KMS-11 (cell line): ENCODE measurements at regions not wholly inside any gene's neighbourhood (a gene's known extent, or its start where the extent isn't known, plus 50 kb on each side); places are given as distances from the start of the nearest gene placed in this dataset.

Experiments used
- H2AFZ ChIP-seq: fragments of 200-600 bp; sonication (generic); 2 replicates; pipeline ENCODE4 v1.6.1; 2016; ENCODE audit warnings: antibody characterized with exemption, mixed run types, low read depth
- H3K27ac ChIP-seq: fragments of 200-600 bp; sonication (generic); 2 replicates; pipeline ENCODE4 v1.6.1; 2016; ENCODE audit warnings: mild to moderate bottlenecking, mixed run types
- H3K27me3 ChIP-seq: fragments of 200-600 bp; sonication (generic); 2 replicates; pipeline ENCODE4 v1.6.1; 2017; ENCODE audit warnings: mild to moderate bottlenecking, low read depth, mixed run types, moderate library complexity; ENCODE audit not compliant: insufficient read depth
- H3K36me3 ChIP-seq: fragments of 200-600 bp; sonication (generic); 2 replicates; pipeline ENCODE4 v1.6.1; 2017; ENCODE audit warnings: mild to moderate bottlenecking, mixed run types; ENCODE audit not compliant: insufficient read depth
- H3K4me1 ChIP-seq: fragments of 200-600 bp; sonication (generic); 2 replicates; pipeline ENCODE4 v1.6.1; 2016; ENCODE audit warnings: mild to moderate bottlenecking, low read depth, mixed run types; ENCODE audit not compliant: poor library complexity, severe bottlenecking
- H3K4me2 ChIP-seq: fragments of 200-600 bp; sonication (generic); 2 replicates; pipeline ENCODE4 v1.7.0; 2016; ENCODE audit warnings: mild to moderate bottlenecking, mixed run types
- H3K4me3 ChIP-seq: fragments of 200-600 bp; sonication (generic); IDR thresholded peaks from 2 replicates; pipeline ENCODE4 v1.6.1; 2017; ENCODE audit warnings: low read depth, low read length, mixed read lengths; ENCODE audit not compliant: insufficient read depth
- H3K79me2 ChIP-seq: fragments of 200-600 bp; sonication (generic); 2 replicates; pipeline ENCODE4 v1.6.1; 2016; ENCODE audit warnings: low read depth, mixed run types; ENCODE audit not compliant: insufficient read depth
- H3K9ac ChIP-seq: fragments of 200-600 bp; sonication (generic); 2 replicates; pipeline ENCODE4 v1.6.1; 2016; ENCODE audit warnings: mild to moderate bottlenecking, mixed run types
- H4K20me1 ChIP-seq: fragments of 200-600 bp; sonication (generic); 2 replicates; pipeline ENCODE4 v1.6.1; 2016; ENCODE audit warnings: mild to moderate bottlenecking, mixed run types; ENCODE audit not compliant: insufficient read depth
- CTCF ChIP-seq: fragments of 200-600 bp; sonication (generic); conservative IDR thresholded peaks from 2 replicates; pipeline ENCODE4 v1.6.1; 2017; ENCODE audit warnings: low read depth, mild to moderate bottlenecking, antibody characterized with exemption, low read length, moderate library complexity, mixed read lengths

GRCh38 chr13:47843005-47843404 is 158.1 kb downstream of the SUCLA2 start:
- Histone ChIP-seq H3K36me3 (no peaks in the 10 kb centered on the region), H2AFZ (no peak overlapping the region), H3K79me2 (no peaks in the 10 kb centered on the region), H3K27ac (no peak overlapping the region), H4K20me1 (no peaks in the 10 kb centered on the region), H3K4me3 (no peak overlapping the region), H3K27me3 (no peaks in the 10 kb centered on the region), H3K9ac (no peak overlapping the region), H3K4me1 (no peaks in the 10 kb centered on the region), H3K4me2 (no peak overlapping the region)
- no peak for TF ChIP-seq CTCF

DNA sequence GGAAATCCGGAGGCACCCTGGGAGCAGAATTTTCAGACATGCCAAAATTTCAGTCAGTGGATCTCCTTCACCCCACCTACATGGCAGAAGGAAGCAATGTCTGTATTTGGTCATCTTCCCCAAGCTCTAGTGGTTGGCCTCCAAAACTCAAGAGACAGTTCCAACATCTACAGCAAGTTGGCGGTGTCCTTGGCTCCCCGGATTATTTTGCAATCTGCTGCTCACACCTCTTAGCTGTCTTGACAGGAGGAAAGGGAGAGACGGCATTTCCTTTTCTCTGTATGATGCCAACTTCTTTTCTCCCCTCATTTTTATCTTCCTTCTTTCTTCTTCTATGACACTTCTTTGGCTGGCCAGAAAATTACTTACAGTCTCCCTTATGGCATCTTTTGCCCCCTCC is 159.9 kb downstream of the SUCLA2 start:
- H3K4me3 ChIP-seq = no peak overlapping the region
- H2AFZ ChIP-seq = no peak overlapping the region
- no peaks in the 10 kb centered on the region for H4K20me1 ChIP-seq
- H3K27ac ChIP-seq = no peak overlapping the region
- H3K79me2 ChIP-seq = no peaks in the 10 kb centered on the region
- no peak overlapping the region for H3K4me2 ChIP-seq
- no peak for TF ChIP-seq CTCF
- H3K27me3 ChIP-seq = no peaks in the 10 kb centered on the region
- no peaks in the 10 kb centered on the region for H3K4me1 ChIP-seq
- no peaks in the 10 kb centered on the region for H3K36me3 ChIP-seq
- H3K9ac ChIP-seq = no peak overlapping the region

GRCh38 chr13:47837906-47838305 is 163.2 kb downstream of the SUCLA2 start:
- H3K4me2 ChIP-seq = no peak overlapping the region
- H3K79me2 ChIP-seq = no peaks in the 10 kb centered on the region
- H3K4me1 ChIP-seq = no peaks in the 10 kb centered on the region
- no peak overlapping the region for H3K9ac ChIP-seq
- H3K27ac ChIP-seq = no peak overlapping the region
- no peaks in the 10 kb centered on the region for H4K20me1 ChIP-seq
- no peak overlapping the region for H2AFZ ChIP-seq
- no peaks in the 10 kb centered on the region for H3K36me3 ChIP-seq
- no peaks in the 10 kb centered on the region for H3K27me3 ChIP-seq
- no peak overlapping the region for H3K4me3 ChIP-seq
- no peak for TF ChIP-seq CTCF

- Histone ChIP-seq H3K4me2 (no peak overlapping the region), H3K27me3 (no peaks in the 10 kb centered on the region), H4K20me1 (no peaks in the 10 kb centered on the region), H2AFZ (no peak overlapping the region), H3K36me3 (no peaks in the 10 kb centered on the region), H3K9ac (no peak overlapping the region), H3K79me2 (no peaks in the 10 kb centered on the region), H3K27ac (no peak overlapping the region), H3K4me3 (no peak overlapping the region), H3K4me1 (no peaks in the 10 kb centered on the region)
- TF ChIP-seq CTCF = no peak
Observed at GRCh38 chr13:47837104-47837880, 163.8 kb downstream of the SUCLA2 start.
